Naive thymus-derived CD8-positive, alpha-beta T cell (primary cell): ENCODE measurements at regions not wholly inside any gene's neighbourhood (a gene's known extent, or its start where the extent isn't known, plus 50 kb on each side); places are given as distances from the start of the nearest gene placed in this dataset.

Experiments
- ATAC-seq, 2 donors: fragments of 150-1000 bp; cut with Tn5 transposase in 1 of 2; sonication (Bioruptor Pico), chemical (Tn5 transposase) in 1 of 2; 1 replicate in 1 of 2; 2 replicates in 1 of 2; pipeline ENCODE4 v1.10.0; 2021; ENCODE audit warnings: mild to moderate bottlenecking in 2 of 2, moderate library complexity in 2 of 2
- POLR2A ChIA-PET: fragments of 350-600 bp; sonication (Branson Sonifier 250); formaldehyde crosslinking; loops from one replicate; lab custom pipeline; 2021; ENCODE audit warnings: antibody characterized with exemption; lab: Charles Lee
- DNase-seq, 10 donors: peaks; one replicate each; pipeline versions ENCODE4 v3.0.0 to v3.0.0-alpha.2; 2020 to 2022
- H3K27ac Mint-ChIP-seq, 10 donors: one replicate each; pipeline ENCODE4 v1.8.0; 2020 to 2022; ENCODE audit warnings: mild to moderate bottlenecking in 10 of 10, mixed read lengths in 10 of 10, moderate library complexity in 4 of 10, inconsistent platforms in 1 of 10
- H3K27me3 Mint-ChIP-seq, 5 donors: one replicate each; pipeline ENCODE4 v1.8.0; 2021 to 2022; ENCODE audit warnings: mixed read lengths in 5 of 5
- H3K36me3 Mint-ChIP-seq, 3 donors: one replicate each; pipeline ENCODE4 v1.8.0; 2020 to 2022; ENCODE audit warnings: mixed read lengths in 3 of 3, mild to moderate bottlenecking in 2 of 3, inconsistent platforms in 1 of 3
- H3K4me1 Mint-ChIP-seq, 4 donors: one replicate each; pipeline ENCODE4 v1.8.0; 2021 to 2022; ENCODE audit warnings: mixed read lengths in 4 of 4
- H3K4me3 Mint-ChIP-seq, 10 donors: one replicate each; pipeline ENCODE4 v1.8.0; 2020 to 2022; ENCODE audit warnings: mild to moderate bottlenecking in 10 of 10, mixed read lengths in 10 of 10, moderate library complexity in 6 of 10, inconsistent platforms in 1 of 10
- H3K9me3 Mint-ChIP-seq, 9 donors: one replicate each; pipeline ENCODE4 v1.8.0; 2020 to 2022; ENCODE audit warnings: mixed read lengths in 9 of 9, mild to moderate bottlenecking in 3 of 9, inconsistent platforms in 1 of 9, moderate library complexity in 1 of 9

DNA sequence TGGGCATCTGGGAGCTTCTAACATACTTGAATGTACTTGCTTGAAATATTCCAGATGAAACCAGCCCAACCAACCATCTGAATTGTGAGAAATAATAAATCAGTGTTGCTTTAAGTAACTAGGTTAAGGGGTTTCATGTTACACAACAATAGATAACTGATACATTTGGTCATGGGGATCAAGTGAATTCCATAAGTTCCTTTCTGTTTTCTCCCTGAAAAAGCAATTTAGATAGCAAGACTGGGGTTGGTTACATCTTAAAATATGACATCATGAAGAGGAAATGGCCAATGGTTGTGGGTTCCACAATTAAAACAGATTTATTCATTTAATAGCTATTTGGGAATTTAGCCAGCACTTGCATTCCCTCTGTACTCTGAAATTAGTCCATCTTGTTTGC, 559.7 kb downstream of the TLR4 start:
- DNase-seq = no peak

DNA sequence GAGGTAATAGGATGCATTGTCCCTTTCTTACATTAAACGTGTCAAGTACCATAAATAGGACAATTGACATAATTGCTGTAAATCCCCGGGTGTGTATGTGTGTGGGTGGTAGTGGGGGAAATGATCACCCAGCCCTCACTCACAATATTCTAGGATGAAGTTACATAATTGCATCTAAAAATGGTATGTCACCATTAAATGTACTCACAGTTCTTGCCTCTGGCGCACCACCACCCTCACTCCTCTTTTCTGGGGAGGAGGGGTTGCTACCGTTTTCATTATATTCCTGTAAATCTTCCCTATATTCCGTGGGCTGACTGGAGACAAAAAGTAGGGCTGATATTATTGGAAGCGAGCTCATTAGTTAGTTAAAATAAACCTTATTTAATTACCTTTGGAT, 563.8 kb downstream of the TLR4 start:
- Mint-ChIP-seq H3K9me3 (peaks cover 0 to 14% (median 0%) of the 10 kb centered on the region in 9 donors), H3K4me3 (no peak overlapping the region), H3K36me3 (no peaks in the 10 kb centered on the region), H3K4me1 (no peaks in the 10 kb centered on the region), H3K27me3 (peaks cover 0 to 8% (median 0%) of the 10 kb centered on the region in 5 donors), H3K27ac (no peak overlapping the region)
- no peak for DNase-seq
- no peak for ATAC-seq
- POLR2A ChIA-PET = no interaction called here

More for the DNA sequence above, 559.7 kb downstream of the TLR4 start:
- Mint-ChIP-seq H3K36me3 (peaks cover 0 to 12% (median 0%) of the 10 kb centered on the region in 3 donors), H3K4me3 (no peak overlapping the region), H3K27me3 (peaks cover 0 to 2% (median 0%) of the 10 kb centered on the region in 5 donors), H3K9me3 (peaks cover 0 to 25% (median 7%) of the 10 kb centered on the region in 9 donors), H3K4me1 (no peaks in the 10 kb centered on the region), H3K27ac (no peak overlapping the region)
- ATAC-seq = no peak
- POLR2A ChIA-PET = no interaction called here

DNA sequence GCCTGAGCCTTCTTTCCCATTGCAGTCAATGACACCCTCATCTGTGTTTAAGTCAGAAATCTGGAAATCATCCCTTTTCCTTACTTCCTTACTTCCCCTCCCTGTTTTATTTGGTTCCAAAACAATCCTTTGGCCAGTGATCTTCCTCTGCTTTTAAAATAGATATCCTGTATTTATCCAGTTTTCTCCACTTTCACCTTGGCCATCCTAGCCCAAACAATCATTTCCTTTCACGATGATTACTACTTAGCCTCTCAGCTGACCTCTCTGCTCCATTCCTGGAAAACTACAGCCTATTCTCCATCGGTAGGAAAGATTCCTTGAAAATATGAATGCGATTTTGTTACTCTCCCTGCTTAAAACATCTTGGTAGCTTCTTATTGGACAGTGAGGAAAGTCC, 565.4 kb downstream of the TLR4 start:
- Mint-ChIP-seq H3K27me3 (peaks cover 0 to 8% (median 0%) of the 10 kb centered on the region in 5 donors), H3K27ac (no peak overlapping the region), H3K4me1 (no peaks in the 10 kb centered on the region), H3K36me3 (no peaks in the 10 kb centered on the region), H3K9me3 (peaks cover 0 to 14% (median 0%) of the 10 kb centered on the region in 9 donors), H3K4me3 (no peak overlapping the region)
- POLR2A ChIA-PET = no interaction called here
- no peak for DNase-seq
- ATAC-seq = no peak

DNA sequence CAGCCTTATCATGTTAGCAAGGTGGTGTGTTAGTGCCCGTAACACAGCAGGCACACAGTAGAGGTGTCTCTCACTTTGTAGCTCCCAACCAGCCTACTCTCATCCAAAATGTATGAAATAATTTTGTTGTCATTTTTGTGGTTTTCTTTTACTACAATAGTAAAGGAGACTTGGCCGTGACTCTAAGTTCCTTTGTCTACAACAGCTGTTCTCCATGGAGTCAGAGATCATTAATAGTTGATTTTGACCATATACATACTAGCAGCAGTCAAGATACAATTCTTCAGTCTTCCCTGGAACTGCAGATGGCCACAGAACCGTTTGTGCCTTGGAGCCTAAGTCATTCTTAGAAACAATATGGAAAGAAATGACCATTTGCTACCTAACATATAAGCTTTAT, 567.1 kb downstream of the TLR4 start:
- POLR2A ChIA-PET = no interaction called here
- no peak overlapping the region for H3K27ac Mint-ChIP-seq
- no peak overlapping the region for H3K4me3 Mint-ChIP-seq
- no peaks in the 10 kb centered on the region for H3K4me1 Mint-ChIP-seq
- H3K27me3 Mint-ChIP-seq = peaks cover 0 to 8% (median 0%) of the 10 kb centered on the region in 5 donors
- no peaks in the 10 kb centered on the region for H3K36me3 Mint-ChIP-seq
- no peak for DNase-seq
- no peak for ATAC-seq
- H3K9me3 Mint-ChIP-seq = peaks cover 0 to 14% (median 0%) of the 10 kb centered on the region in 9 donors

DNA sequence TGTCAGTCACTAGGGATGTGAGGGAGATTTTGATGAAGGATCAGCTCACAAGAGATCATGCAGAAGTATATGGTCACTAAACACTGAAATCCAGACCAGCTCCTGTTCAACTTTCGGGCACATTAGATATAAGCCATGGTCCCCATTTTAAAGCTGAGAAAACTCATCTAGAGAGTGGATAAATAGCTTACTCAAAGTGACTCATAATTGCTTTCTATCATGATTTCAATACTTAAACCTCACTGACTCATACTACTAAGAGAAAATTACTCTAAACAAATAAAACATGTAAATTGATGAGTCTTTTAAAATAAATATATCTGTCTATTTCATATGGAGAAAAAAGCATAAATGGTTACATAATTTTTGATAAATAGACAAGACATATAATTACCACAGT, 567.7 kb downstream of the TLR4 start:
- peaks cover 0 to 14% (median 0%) of the 10 kb centered on the region in 9 donors for H3K9me3 Mint-ChIP-seq
- H3K4me3 Mint-ChIP-seq = no peak overlapping the region
- no peaks in the 10 kb centered on the region for H3K4me1 Mint-ChIP-seq
- H3K27ac Mint-ChIP-seq = no peak overlapping the region
- ATAC-seq (no peak), DNase-seq (no peak)
- POLR2A ChIA-PET = no interaction called here
- H3K27me3 Mint-ChIP-seq = peaks cover 0 to 8% (median 0%) of the 10 kb centered on the region in 5 donors
- no peaks in the 10 kb centered on the region for H3K36me3 Mint-ChIP-seq

DNA sequence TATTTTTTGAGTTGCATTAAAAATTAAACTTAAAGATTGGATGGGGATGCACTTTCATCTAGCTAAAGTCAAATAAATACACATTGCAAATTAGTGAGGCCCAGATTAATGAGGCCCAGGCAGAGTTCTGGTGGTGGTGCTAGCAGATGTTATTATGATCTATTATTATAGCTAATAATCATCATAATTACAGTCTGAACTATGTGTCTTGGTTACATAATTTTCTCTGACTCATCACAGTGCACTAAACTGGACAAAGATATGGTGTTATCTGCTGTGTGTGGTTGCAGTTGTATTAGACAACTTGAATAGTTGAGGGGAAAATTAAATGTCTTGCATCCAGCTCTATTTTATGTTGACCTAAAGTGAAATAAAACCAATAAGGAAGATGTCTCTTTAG, 568.8 kb downstream of the TLR4 start:
- Mint-ChIP-seq H3K36me3 (no peaks in the 10 kb centered on the region), H3K4me1 (no peaks in the 10 kb centered on the region), H3K27ac (no peak overlapping the region), H3K27me3 (peaks cover 0 to 15% (median 0%) of the 10 kb centered on the region in 5 donors), H3K4me3 (no peak overlapping the region), H3K9me3 (peaks cover 0 to 14% (median 0%) of the 10 kb centered on the region in 9 donors)
- DNase-seq = no peak
- no peak for ATAC-seq
- POLR2A ChIA-PET = no interaction called here

DNA sequence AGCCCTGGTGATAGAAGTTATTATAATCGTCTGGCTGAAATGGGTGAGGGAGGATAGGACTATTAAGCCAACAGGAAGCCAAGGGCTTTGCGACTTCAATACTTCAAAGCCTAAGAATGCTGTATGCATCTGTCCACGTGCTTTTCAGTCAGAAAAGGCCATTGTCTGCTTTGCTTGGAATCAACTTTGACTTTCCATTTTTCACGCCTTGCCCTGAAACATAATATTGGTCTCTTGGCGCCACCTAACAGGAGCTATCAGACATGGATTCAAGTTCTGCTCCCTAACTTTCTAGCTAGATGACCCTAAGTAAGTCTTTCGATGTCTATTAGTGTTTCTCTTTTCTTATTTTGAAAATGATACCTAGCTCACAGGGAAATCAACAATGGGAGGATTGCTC, 572.6 kb downstream of the TLR4 start:
- Mint-ChIP-seq H3K27me3 (peaks cover 0 to 13% (median 0%) of the 10 kb centered on the region in 5 donors), H3K4me1 (no peaks in the 10 kb centered on the region), H3K27ac (no peak overlapping the region), H3K4me3 (no peak overlapping the region), H3K9me3 (peaks cover 0 to 12% (median 0%) of the 10 kb centered on the region in 9 donors), H3K36me3 (no peaks in the 10 kb centered on the region)
- DNase-seq (no peak), ATAC-seq (no peak)
- POLR2A ChIA-PET = no interaction called here

DNA sequence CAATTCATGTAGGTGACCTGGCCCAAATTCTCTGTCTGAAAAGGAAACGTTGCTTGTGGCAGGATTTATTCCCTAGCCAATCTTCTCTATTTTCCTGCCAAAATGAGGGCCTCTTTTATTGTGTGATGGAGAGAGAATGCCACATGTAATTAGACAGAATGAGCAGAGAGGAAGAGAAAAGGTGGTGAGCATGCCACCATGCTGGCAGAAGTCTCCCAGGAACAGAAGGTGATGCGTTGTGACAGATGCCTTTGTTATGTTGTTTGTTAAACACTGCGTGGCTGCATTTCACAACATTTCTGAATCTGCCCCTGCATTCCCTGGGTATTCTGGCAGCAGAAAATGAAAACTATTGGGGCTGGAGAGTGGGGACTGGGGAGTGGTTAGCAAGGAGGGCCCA, 577.6 kb downstream of the TLR4 start:
- Mint-ChIP-seq H3K36me3 (no peaks in the 10 kb centered on the region), H3K27ac (no peak overlapping the region), H3K4me3 (no peak overlapping the region), H3K27me3 (peaks cover 0 to 13% (median 4%) of the 10 kb centered on the region in 5 donors), H3K9me3 (peaks cover 0 to 14% (median 0%) of the 10 kb centered on the region in 9 donors), H3K4me1 (no peaks in the 10 kb centered on the region)
- DNase-seq = no peak
- POLR2A ChIA-PET = no interaction called here
- ATAC-seq = no peak

DNA sequence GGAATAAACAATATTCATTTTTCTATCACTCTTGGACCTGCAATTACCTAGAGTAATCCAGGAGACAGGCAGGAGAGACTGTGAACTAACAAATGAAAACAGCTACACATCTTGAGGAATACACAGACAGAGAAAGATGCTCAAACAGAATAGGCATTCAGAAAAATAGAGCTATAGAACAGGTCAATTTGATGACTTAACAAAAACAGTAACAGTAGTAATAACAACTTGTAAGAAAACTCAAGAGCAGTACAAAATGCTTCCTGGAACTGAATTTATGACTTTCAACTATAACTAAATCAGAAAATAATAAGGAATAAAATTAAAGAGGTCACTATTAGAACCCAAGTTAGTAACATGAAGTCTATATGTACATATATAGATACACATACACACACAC, 579.3 kb downstream of the TLR4 start:
- Mint-ChIP-seq H3K4me3 (no peak overlapping the region), H3K4me1 (no peaks in the 10 kb centered on the region), H3K27ac (no peak overlapping the region), H3K36me3 (no peaks in the 10 kb centered on the region), H3K27me3 (peaks cover 0 to 7% (median 3%) of the 10 kb centered on the region in 5 donors), H3K9me3 (peaks cover 0 to 13% (median 0%) of the 10 kb centered on the region in 9 donors)
- DNase-seq (no peak), ATAC-seq (no peak)
- POLR2A ChIA-PET = no interaction called here

DNA sequence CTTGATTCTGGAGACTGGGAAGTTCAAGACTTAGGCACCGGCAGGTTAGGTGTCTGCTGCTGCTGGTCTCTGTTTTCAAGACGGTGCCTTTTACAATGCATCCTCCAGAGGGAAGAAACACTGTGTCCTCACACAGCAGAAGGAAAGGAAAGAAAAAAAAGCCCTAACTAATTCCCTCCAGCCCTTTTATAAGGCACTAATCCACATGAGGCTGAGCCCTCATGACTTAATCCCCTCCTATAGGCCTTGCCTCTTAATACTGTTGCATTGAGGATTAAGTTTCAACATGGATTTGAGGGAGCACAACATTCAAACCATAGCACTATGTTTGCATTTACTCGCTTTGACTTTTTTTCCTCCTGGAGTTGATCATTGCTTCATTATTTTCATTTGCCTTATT, 585.9 kb downstream of the TLR4 start:
- Mint-ChIP-seq H3K27ac (no peak overlapping the region), H3K9me3 (peaks cover 0 to 8% (median 3%) of the 10 kb centered on the region in 9 donors), H3K4me3 (no peak overlapping the region), H3K36me3 (no peaks in the 10 kb centered on the region), H3K4me1 (no peaks in the 10 kb centered on the region), H3K27me3 (peaks cover 0 to 4% (median 0%) of the 10 kb centered on the region in 5 donors)
- POLR2A ChIA-PET = no interaction called here
- no peak for ATAC-seq
- DNase-seq = no peak

DNA sequence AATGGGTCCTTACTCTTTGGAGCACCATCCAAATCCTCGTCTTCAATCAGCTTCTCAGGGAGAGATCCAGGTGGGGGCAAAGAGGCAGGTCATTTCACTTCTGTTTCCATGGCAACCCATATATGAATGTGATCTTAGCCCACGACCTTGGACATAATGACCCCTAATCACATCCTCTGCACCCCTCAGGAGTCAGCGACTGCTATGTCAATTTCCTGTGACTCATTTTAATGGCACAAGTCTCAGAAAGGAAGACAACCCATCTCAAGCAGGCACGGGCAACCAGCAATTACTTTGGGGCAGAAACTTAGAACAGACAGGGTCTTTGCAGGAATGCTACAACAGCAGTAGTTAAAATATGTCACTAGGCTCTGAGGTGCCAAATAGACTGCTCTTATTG, 591.2 kb downstream of the TLR4 start:
- Mint-ChIP-seq H3K27me3 (peaks cover 0 to 6% (median 0%) of the 10 kb centered on the region in 5 donors), H3K27ac (no peak overlapping the region), H3K9me3 (peaks cover 0 to 12% (median 4%) of the 10 kb centered on the region in 9 donors), H3K36me3 (no peaks in the 10 kb centered on the region), H3K4me1 (no peaks in the 10 kb centered on the region), H3K4me3 (no peak overlapping the region)
- POLR2A ChIA-PET = no interaction called here
- ATAC-seq (no peak), DNase-seq (no peak)

DNA sequence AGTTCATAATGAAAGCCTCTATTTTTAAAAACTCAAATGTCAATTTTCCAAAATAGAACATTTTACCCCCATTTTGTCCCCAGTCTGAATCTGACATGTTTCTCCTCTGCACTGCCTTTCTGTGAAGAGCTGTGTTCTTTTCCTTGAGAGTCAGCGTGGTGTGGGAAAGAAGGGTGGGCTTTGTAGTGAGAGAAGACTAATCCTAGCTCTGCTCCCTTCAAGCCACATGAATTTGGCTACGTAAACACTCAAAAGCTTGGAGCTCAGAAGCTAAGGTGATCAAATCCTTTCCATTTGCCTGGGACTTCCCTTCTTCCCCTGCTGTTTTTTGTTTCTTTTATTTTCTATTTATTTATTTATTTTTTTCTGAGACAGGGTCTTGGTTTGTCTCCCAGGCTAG, 598.5 kb downstream of the TLR4 start:
- DNase-seq = no peak
- Mint-ChIP-seq H3K4me3 (no peak overlapping the region), H3K36me3 (no peaks in the 10 kb centered on the region), H3K27ac (no peak overlapping the region), H3K9me3 (peaks cover 0 to 15% (median 0%) of the 10 kb centered on the region in 9 donors), H3K4me1 (peaks cover 0 to 1% (median 0%) of the 10 kb centered on the region in 4 donors), H3K27me3 (no peaks in the 10 kb centered on the region)
- POLR2A ChIA-PET = no interaction called here
- ATAC-seq = no peak

DNA sequence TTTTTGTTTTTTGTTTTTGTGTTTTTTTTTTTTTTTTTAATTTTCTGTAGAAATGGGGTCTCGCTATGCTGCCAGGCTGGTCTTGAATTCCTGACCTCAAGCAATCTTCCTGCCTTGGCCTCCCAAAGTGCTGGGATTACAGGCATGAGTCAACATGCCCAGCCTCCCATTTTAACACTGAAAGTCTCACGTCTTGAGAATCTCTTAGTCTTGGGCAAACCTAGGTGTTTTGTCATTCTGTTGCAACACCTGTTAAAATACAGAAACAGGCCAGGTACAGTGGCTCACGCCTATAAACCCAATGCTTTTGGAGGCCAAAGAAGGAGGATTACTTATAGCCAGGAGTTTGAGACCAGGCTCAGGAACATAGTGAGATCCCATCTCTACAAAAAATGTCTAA, 599.0 kb downstream of the TLR4 start:
- H3K4me1 Mint-ChIP-seq = peaks cover 0 to 1% (median 0%) of the 10 kb centered on the region in 4 donors

DNA sequence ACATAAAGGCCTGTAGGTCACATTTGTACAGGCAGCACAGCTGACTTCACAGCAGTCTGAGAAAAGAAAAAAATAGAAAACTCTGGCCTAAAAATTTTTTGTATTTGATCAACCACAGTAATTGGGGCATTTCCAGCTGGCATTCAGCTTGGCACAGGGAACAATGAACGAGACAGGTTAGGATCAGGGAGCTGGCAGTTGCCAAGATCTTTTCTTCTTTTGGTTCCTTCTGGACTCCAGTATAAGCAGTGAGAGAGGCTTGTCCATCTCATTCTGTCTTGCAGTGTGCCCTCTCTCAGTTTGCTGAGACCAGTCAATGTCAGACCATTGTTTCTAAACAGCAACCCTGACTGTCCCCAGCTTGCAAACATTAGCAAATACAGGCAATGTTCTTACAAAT, 601.1 kb downstream of the TLR4 start:
- no peaks in the 10 kb centered on the region for H3K27me3 Mint-ChIP-seq
- no peaks in the 10 kb centered on the region for H3K36me3 Mint-ChIP-seq
- DNase-seq (no peak), ATAC-seq (no peak)
- POLR2A ChIA-PET = no interaction called here
- H3K4me3 Mint-ChIP-seq = no peak overlapping the region
- H3K27ac Mint-ChIP-seq = no peak overlapping the region
- peaks cover 0 to 9% (median 2%) of the 10 kb centered on the region in 9 donors for H3K9me3 Mint-ChIP-seq
- peaks cover 0 to 1% (median 0%) of the 10 kb centered on the region in 4 donors for H3K4me1 Mint-ChIP-seq

More for the DNA sequence above, 599.0 kb downstream of the TLR4 start:
- no peak for ATAC-seq
- Mint-ChIP-seq H3K36me3 (no peaks in the 10 kb centered on the region), H3K9me3 (peaks cover 0 to 12% (median 0%) of the 10 kb centered on the region in 9 donors), H3K4me3 (no peak overlapping the region), H3K27me3 (no peaks in the 10 kb centered on the region), H3K27ac (no peak overlapping the region)
- DNase-seq = no peak
- POLR2A ChIA-PET = no interaction called here
